ENCODE measurements at regions not wholly inside any gene's neighbourhood (a gene's known extent, or its start where the extent isn't known, plus 50 kb on each side); places are given as distances from the start of the nearest gene placed in this dataset.

GRCh38 chr10:33688506-33688905 lies 354.0 kb upstream of the NRP1 start:
- Histone ChIP-seq H4K8ac (replicated peaks; ENCODE audit: insufficient read length, low read depth, low read length) (no peak overlapping the region), H3K27me3 (ENCODE audit: insufficient read depth, low read length) (no peaks in the 10 kb centered on the region), H2BK20ac (ENCODE audit: low read depth, low read length, poor library complexity, severe bottlenecking) (no peak overlapping the region), H3T11ph (ENCODE audit: low read length) (no peak overlapping the region), H3K9ac (ENCODE audit: extremely low read depth, insufficient read length, low read length) (no peak overlapping the region), H3K4ac (ENCODE audit: low read depth, low read length) (no peak overlapping the region), H2BK15ac (ENCODE audit: low read depth, low read length) (no peak overlapping the region), H2BK12ac (ENCODE audit: insufficient read length, low read depth, low read length) (no peak overlapping the region), H3K23ac (ENCODE audit: insufficient read length, low read depth, low read length) (no peak overlapping the region), H3K56ac (ENCODE audit: insufficient read length, low read depth, low read length) (no peak overlapping the region), H3K4me2 (ENCODE audit: insufficient read depth, insufficient read length, low read length) (no peak overlapping the region), H3K9me3 (ENCODE audit: control insufficient read depth, low read depth, low read length) (no peaks in the 10 kb centered on the region), H3K23me2 (ENCODE audit: insufficient read length, low read depth, low read length, poor library complexity, severe bottlenecking) (no peaks in the 10 kb centered on the region), H2AFZ (ENCODE audit: low read length) (no peak overlapping the region), H3K27ac (ENCODE audit: insufficient read length, low read depth, low read length) (no peak overlapping the region), H2BK120ac (ENCODE audit: low read depth, low read length, poor library complexity, severe bottlenecking) (no peak overlapping the region), H2BK5ac (ENCODE audit: insufficient read length, low read length) (no peak overlapping the region), H2AK5ac (ENCODE audit: insufficient read length, low read length) (no peak overlapping the region), H3K79me2 (ENCODE audit: insufficient read depth, low read length) (no peaks in the 10 kb centered on the region), H3K4me1 (ENCODE audit: insufficient read depth, low read length) (no peaks in the 10 kb centered on the region), H3K79me1 (ENCODE audit: insufficient read depth, low read depth, low read length, poor library complexity, severe bottlenecking) (no peaks in the 10 kb centered on the region), H3K18ac (ENCODE audit: insufficient read length, low read depth, low read length) (no peak overlapping the region), H4K20me1 (ENCODE audit: control insufficient read depth, insufficient read depth, insufficient read length) (no peaks in the 10 kb centered on the region), H3K14ac (ENCODE audit: insufficient read depth, low read length) (no peak overlapping the region), H4K91ac (ENCODE audit: insufficient read length, low read depth, low read length) (no peak overlapping the region), H4K5ac (ENCODE audit: insufficient read length, low read depth, low read length) (no peak overlapping the region)
- no peak for DNase-seq
- Mint-ChIP-seq H3K36me3 (ENCODE audit: insufficient read depth in 1 of 3, low read depth in 3 of 3) (peaks cover 30 to 65% (median 39%) of the 10 kb centered on the region in 3 experiments), H3K27me3 (ENCODE audit: low read depth) (peaks cover 1% of the 10 kb centered on the region; the same call in 1 of the 2 replicates), H3K27ac (no peak overlapping the region), H3K4me3 (no peak overlapping the region), H3K4me1 (peaks cover 5 to 6% of the 10 kb centered on the region in 2 experiments), H3K9me3 (peaks cover 51 to 54% of the 10 kb centered on the region in 2 experiments)
- no peak for TF ChIP-seq CTCF (conservative IDR thresholded peaks at IDR 0.05)
- WGBS (ENCODE audit: extremely low coverage, insufficient read length, low lambda C conversion rate), result no CpG with 5 or more reads among the region's 2 CpGs

Data from H9 (cell line).